NT2/D1 (cell line): ENCODE measurements at regions not wholly inside any gene's neighbourhood (a gene's known extent, or its start where the extent isn't known, plus 50 kb on each side); places are given as distances from the start of the nearest gene placed in this dataset.

ENCODE experiments used
- YY1 ChIP-seq: IDR thresholded peaks from 2 replicates; pipeline ENCODE4 v1.6.1; 2011; ENCODE audit not compliant: insufficient read length, insufficient read depth
- ZNF274 ChIP-seq: IDR thresholded peaks from 2 replicates; pipeline ENCODE4 v1.6.1; 2011; ENCODE audit warnings: mild to moderate bottlenecking, low read depth, low read length

DNA sequence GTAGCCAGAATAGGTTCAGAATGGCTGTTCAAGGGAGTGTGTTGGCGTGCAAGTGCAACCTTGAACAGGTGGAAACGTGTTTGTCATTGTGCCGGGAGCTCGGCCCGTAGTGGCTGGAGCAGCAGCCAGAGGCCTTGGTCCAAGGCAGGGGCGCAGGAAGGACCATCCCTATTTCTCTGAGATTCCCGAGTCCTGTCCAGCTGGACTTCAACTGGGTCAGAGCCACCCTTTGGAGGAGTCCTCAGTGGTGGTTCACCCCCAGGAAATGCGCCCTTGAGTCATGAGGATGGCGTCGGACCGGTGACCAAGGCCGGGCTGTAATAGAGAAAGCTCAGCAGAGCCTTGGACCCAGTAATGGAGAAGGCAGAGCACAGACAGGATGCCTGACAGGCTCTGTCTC, 1402.0 kb downstream of the BRD1 start:
- TF ChIP-seq YY1 (no peak), ZNF274 (no peak)
